K562 (cell line): ENCODE measurements at regions not wholly inside any gene's neighbourhood (a gene's known extent, or its start where the extent isn't known, plus 50 kb on each side); places are given as distances from the start of the nearest gene placed in this dataset.

Experiments
- EZH2 ChIP-seq: IDR thresholded peaks from 2 replicates; pipeline ENCODE4 v1.6.1; 2012; ENCODE audit warnings: low read depth, mild to moderate bottlenecking, inconsistent platforms, low read length, borderline replicate concordance
- HOXB6 ChIP-seq: fragments of 250-450 bp; sonication (Bioruptor Pico); IDR thresholded peaks from 2 replicates; pipeline ENCODE4 v1.5.1; 2022; ENCODE audit warnings: mild to moderate bottlenecking, borderline replicate concordance
- JUND ChIP-seq, 2 experiments: IDR thresholded peaks; 2 replicates in 1 of 2; 3 replicates in 1 of 2; pipeline ENCODE4 v1.6.1; 2011; ENCODE audit warnings: borderline replicate concordance in 2 of 2, low read depth in 2 of 2, low read length in 2 of 2, improper control_type of control experiment in 1 of 2, missing biosample characterization in 1 of 2, missing genetic modification characterization in 1 of 2, missing genetic modification reagents in 1 of 2
- SAFB2 ChIP-seq: fragments of 200-400 bp; formaldehyde crosslinking; IDR thresholded peaks from 2 replicates; pipeline ENCODE4 v1.6.1; 2018; ENCODE audit warnings: borderline replicate concordance, low read length, low read depth, moderate library complexity; ENCODE audit not compliant: severe bottlenecking
- SPI1 ChIP-seq: IDR thresholded peaks from 2 replicates; pipeline ENCODE4 v1.6.1; 2011; ENCODE audit warnings: low read depth, low read length, control low read depth, borderline replicate concordance
- SRSF7 ChIP-seq: fragments of 200-400 bp; formaldehyde crosslinking; optimal IDR thresholded peaks from 2 replicates; pipeline ENCODE3; 2017; ENCODE audit warnings: mild to moderate bottlenecking, low read depth, low read length
- ZBTB17 ChIP-seq: fragments of 450-650 bp; formaldehyde crosslinking; IDR thresholded peaks from 2 replicates; pipeline ENCODE4 v1.4.0; 2020; ENCODE audit warnings: mild to moderate bottlenecking
- ZNF274 ChIP-seq: IDR thresholded peaks from 2 replicates; pipeline ENCODE4 v1.6.1; 2011; ENCODE audit warnings: low read depth, mild to moderate bottlenecking, low read length, moderate library complexity, borderline replicate concordance
- ZNF766 ChIP-seq: fragments of 200-800 bp; sonication (Bioruptor generic); conservative IDR thresholded peaks from 2 replicates; pipeline ENCODE4 v1.6.1; 2016; ENCODE audit warnings: missing genetic modification characterization, missing compliant biosample characterization
- TF ChIP-seq, protein P1 (sequence below): fragments of 250-450 bp; sonication (Bioruptor Pico); IDR thresholded peaks from 2 replicates; pipeline ENCODE4 v1.9.0; 2021; ENCODE audit warnings: mild to moderate bottlenecking, inconsistent platforms
- TF ChIP-seq, protein P2 (sequence below), 3 experiments: IDR thresholded peaks in 2 of 3; conservative IDR thresholded peaks in 1 of 3; 2 replicates each; pipeline ENCODE4 v1.5.1; 2011 to 2012; ENCODE audit warnings: low read length in 3 of 3, mild to moderate bottlenecking in 3 of 3, control low read depth in 2 of 3, improper control_type of control experiment in 1 of 3, inconsistent platforms in 1 of 3, low read depth in 1 of 3, mixed read lengths in 1 of 3, moderate library complexity in 1 of 3; ENCODE audit not compliant: insufficient read depth in 2 of 3
- TF ChIP-seq, protein P3 (sequence below): fragments of 450-650 bp; IDR thresholded peaks from 2 replicates; pipeline ENCODE4 v1.6.1; 2016; ENCODE audit warnings: low read depth, mild to moderate bottlenecking, moderate library complexity
- TF ChIP-seq, protein P4 (sequence below): fragments of 450-650 bp; formaldehyde crosslinking; IDR thresholded peaks from 2 replicates; pipeline ENCODE4 v1.4.0; 2022; ENCODE audit warnings: missing genetic modification characterization
- TF ChIP-seq, protein P5 (sequence below): sonication (generic); formaldehyde crosslinking; IDR thresholded peaks from 2 replicates; pipeline ENCODE4 v1.9.0; 2022; ENCODE audit warnings: mild to moderate bottlenecking, missing genetic modification reagents

DNA sequence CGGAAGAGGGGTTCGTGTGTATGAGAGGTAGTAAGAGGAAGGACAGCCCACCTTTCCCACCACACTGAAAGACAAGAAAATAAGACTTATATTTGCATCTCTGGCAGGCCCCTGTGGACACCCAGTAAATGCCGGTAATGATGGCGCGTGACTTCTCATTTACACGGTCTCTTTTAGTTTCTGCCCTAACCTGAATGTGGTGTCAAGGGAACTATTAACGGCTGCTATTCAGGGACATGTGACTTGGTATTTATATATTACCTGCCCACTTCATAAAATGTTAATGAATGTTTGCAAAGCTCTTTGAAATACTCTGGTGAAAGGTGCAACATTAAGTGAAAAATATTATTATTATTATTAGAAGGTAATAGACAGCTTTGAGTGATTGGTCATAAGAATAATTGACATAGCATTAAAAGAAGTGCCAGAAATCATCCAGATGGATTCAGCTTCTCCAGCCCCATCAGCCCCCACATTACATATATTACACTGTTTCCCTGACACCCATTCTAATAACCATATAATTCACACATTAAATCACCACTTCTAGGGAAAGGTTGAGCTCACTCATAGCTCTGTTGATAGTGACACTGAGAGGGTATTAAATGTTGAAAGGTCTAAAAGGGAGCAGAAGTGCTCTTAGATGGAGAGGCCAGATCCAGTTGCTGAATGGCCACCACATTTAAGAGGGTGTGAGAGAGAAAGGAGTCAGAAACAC, 83.0 kb upstream of the BEND4 start:
- no peak for TF ChIP-seq ZNF766 (CRISPR knock-in tag)
- no peak for TF ChIP-seq ZBTB17 (CRISPR knock-in tag)
- TF ChIP-seq, protein P1, sequence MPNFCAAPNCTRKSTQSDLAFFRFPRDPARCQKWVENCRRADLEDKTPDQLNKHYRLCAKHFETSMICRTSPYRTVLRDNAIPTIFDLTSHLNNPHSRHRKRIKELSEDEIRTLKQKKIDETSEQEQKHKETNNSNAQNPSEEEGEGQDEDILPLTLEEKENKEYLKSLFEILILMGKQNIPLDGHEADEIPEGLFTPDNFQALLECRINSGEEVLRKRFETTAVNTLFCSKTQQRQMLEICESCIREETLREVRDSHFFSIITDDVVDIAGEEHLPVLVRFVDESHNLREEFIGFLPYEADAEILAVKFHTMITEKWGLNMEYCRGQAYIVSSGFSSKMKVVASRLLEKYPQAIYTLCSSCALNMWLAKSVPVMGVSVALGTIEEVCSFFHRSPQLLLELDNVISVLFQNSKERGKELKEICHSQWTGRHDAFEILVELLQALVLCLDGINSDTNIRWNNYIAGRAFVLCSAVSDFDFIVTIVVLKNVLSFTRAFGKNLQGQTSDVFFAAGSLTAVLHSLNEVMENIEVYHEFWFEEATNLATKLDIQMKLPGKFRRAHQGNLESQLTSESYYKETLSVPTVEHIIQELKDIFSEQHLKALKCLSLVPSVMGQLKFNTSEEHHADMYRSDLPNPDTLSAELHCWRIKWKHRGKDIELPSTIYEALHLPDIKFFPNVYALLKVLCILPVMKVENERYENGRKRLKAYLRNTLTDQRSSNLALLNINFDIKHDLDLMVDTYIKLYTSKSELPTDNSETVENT (CRISPR knock-in tag) = no peak
- TF ChIP-seq HOXB6 (CRISPR knock-in tag) = no peak
- no peak for TF ChIP-seq SPI1
- TF ChIP-seq, protein P2, sequence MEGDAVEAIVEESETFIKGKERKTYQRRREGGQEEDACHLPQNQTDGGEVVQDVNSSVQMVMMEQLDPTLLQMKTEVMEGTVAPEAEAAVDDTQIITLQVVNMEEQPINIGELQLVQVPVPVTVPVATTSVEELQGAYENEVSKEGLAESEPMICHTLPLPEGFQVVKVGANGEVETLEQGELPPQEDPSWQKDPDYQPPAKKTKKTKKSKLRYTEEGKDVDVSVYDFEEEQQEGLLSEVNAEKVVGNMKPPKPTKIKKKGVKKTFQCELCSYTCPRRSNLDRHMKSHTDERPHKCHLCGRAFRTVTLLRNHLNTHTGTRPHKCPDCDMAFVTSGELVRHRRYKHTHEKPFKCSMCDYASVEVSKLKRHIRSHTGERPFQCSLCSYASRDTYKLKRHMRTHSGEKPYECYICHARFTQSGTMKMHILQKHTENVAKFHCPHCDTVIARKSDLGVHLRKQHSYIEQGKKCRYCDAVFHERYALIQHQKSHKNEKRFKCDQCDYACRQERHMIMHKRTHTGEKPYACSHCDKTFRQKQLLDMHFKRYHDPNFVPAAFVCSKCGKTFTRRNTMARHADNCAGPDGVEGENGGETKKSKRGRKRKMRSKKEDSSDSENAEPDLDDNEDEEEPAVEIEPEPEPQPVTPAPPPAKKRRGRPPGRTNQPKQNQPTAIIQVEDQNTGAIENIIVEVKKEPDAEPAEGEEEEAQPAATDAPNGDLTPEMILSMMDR (IDR thresholded peaks at IDR 0.05 in 2 of 3, conservative IDR thresholded peaks at IDR 0.05 in 1 of 3; ENCODE audit: insufficient read depth in 2 of 3, low read depth in 1 of 3, low read length in 3 of 3) = no peak
- TF ChIP-seq, protein P3, sequence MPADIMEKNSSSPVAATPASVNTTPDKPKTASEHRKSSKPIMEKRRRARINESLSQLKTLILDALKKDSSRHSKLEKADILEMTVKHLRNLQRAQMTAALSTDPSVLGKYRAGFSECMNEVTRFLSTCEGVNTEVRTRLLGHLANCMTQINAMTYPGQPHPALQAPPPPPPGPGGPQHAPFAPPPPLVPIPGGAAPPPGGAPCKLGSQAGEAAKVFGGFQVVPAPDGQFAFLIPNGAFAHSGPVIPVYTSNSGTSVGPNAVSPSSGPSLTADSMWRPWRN = no peak
- TF ChIP-seq SRSF7 = no peak
- TF ChIP-seq, protein P4, sequence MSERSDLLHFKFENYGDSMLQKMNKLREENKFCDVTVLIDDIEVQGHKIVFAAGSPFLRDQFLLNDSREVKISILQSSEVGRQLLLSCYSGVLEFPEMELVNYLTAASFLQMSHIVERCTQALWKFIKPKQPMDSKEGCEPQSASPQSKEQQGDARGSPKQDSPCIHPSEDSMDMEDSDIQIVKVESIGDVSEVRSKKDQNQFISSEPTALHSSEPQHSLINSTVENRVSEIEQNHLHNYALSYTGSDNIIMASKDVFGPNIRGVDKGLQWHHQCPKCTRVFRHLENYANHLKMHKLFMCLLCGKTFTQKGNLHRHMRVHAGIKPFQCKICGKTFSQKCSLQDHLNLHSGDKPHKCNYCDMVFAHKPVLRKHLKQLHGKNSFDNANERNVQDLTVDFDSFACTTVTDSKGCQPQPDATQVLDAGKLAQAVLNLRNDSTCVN (CRISPR knock-in tag) = no peak
- TF ChIP-seq, protein P5, sequence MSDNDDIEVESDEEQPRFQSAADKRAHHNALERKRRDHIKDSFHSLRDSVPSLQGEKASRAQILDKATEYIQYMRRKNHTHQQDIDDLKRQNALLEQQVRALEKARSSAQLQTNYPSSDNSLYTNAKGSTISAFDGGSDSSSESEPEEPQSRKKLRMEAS = no peak
- no peak for TF ChIP-seq SAFB2
- TF ChIP-seq EZH2 = no peak
- no peak for TF ChIP-seq JUND (IDR thresholded peaks at IDR 0.05; ENCODE audit: borderline replicate concordance, low read depth, low read length)
- no peak for TF ChIP-seq JUND (tag; IDR thresholded peaks at IDR 0.05; ENCODE audit: borderline replicate concordance, low read depth, low read length)
- TF ChIP-seq ZNF274 = no peak
